Astrocyte (in vitro differentiated cells and primary cell): ENCODE measurements at regions not wholly inside any gene's neighbourhood (a gene's known extent, or its start where the extent isn't known, plus 50 kb on each side); places are given as distances from the start of the nearest gene placed in this dataset.

Experiments
- DNase-seq: peaks from one replicate; pipeline ENCODE4 v3.0.0-alpha.2; 2010; ENCODE audit warnings: low read depth
- FAIRE-seq: peaks from 2 replicates; lab custom pipeline; 2011; peaks lifted over from hg19 to GRCh38; lab: Jason Lieb, UNC
- H2AFZ ChIP-seq: 2 replicates; pipeline ENCODE4 v1.6.0; 2012; ENCODE audit warnings: low read depth, low read length, inconsistent platforms
- H3K27ac ChIP-seq: 2 replicates; pipeline ENCODE4 v1.5.1; 2011; ENCODE audit warnings: low read depth, low read length, inconsistent platforms
- H3K27me3 ChIP-seq: 2 replicates; pipeline ENCODE4 v1.6.0; 2011; ENCODE audit warnings: low read length, inconsistent platforms; ENCODE audit not compliant: insufficient read depth
- H3K36me3 ChIP-seq: 2 replicates; pipeline ENCODE4 v1.5.1; 2011; ENCODE audit warnings: low read length, inconsistent platforms; ENCODE audit not compliant: insufficient read depth
- H3K4me1 ChIP-seq: 2 replicates; pipeline ENCODE4 v1.5.1; 2011; ENCODE audit warnings: low read length, inconsistent platforms; ENCODE audit not compliant: insufficient read depth
- H3K4me2 ChIP-seq: 2 replicates; pipeline ENCODE4 v1.6.0; 2012; ENCODE audit warnings: low read length, inconsistent platforms
- H3K4me3 ChIP-seq: 2 replicates; pipeline ENCODE4 v1.5.1; 2011; ENCODE audit warnings: low read depth, mild to moderate bottlenecking, low read length, inconsistent platforms; ENCODE audit not compliant: insufficient read depth
- H3K79me2 ChIP-seq: 2 replicates; pipeline ENCODE4 v1.6.0; 2012; ENCODE audit warnings: mild to moderate bottlenecking, low read length, inconsistent platforms; ENCODE audit not compliant: insufficient read depth
- H3K9ac ChIP-seq: 2 replicates; pipeline ENCODE4 v1.6.0; 2012; ENCODE audit warnings: mild to moderate bottlenecking, low read length, inconsistent platforms
- H3K9me3 ChIP-seq: 2 replicates; pipeline ENCODE4 v1.5.1; 2012; ENCODE audit warnings: low read depth, mild to moderate bottlenecking, low read length, inconsistent platforms; ENCODE audit not compliant: insufficient read depth
- H4K20me1 ChIP-seq: 2 replicates; pipeline ENCODE4 v1.6.0; 2012; ENCODE audit warnings: low read length, inconsistent platforms; ENCODE audit not compliant: insufficient read depth
- H3K27ac Mint-ChIP-seq: one replicate; pipeline ENCODE4 v1.8.0; 2021; ENCODE audit warnings: mild to moderate bottlenecking, mixed read lengths; ENCODE audit not compliant: unreplicated experiment
- H3K27me3 Mint-ChIP-seq: one replicate; pipeline ENCODE4 v1.8.0; 2021; ENCODE audit warnings: low read depth, mixed read lengths; ENCODE audit not compliant: unreplicated experiment
- H3K36me3 Mint-ChIP-seq: one replicate; pipeline ENCODE4 v1.8.0; 2021; ENCODE audit warnings: low read depth, mixed read lengths; ENCODE audit not compliant: unreplicated experiment
- H3K4me1 Mint-ChIP-seq: one replicate; pipeline ENCODE4 v1.8.0; 2021; ENCODE audit warnings: low read depth, mixed read lengths; ENCODE audit not compliant: unreplicated experiment
- H3K4me3 Mint-ChIP-seq: one replicate; pipeline ENCODE4 v1.8.0; 2021; ENCODE audit warnings: mild to moderate bottlenecking, moderate library complexity, mixed read lengths; ENCODE audit not compliant: unreplicated experiment
- H3K9me3 Mint-ChIP-seq: one replicate; pipeline ENCODE4 v1.8.0; 2021; ENCODE audit warnings: mild to moderate bottlenecking, mixed read lengths; ENCODE audit not compliant: unreplicated experiment
- CTCF ChIP-seq: IDR thresholded peaks from 2 replicates; pipeline ENCODE4 v1.5.1; 2011; ENCODE audit warnings: low read depth, mild to moderate bottlenecking, inconsistent platforms, low read length, moderate library complexity; ENCODE audit not compliant: insufficient read depth
- EZH2 ChIP-seq: IDR thresholded peaks from 2 replicates; pipeline ENCODE4 v1.6.1; 2012; ENCODE audit warnings: mild to moderate bottlenecking, low read length, inconsistent platforms; ENCODE audit not compliant: insufficient read depth

GRCh38 chr7:130908345-130909160 is 174.5 kb upstream of the KLF14 start:
- no peaks in the 10 kb centered on the region for H3K9me3 Mint-ChIP-seq
- TF ChIP-seq EZH2 (no peak), CTCF (no peak)
- Histone ChIP-seq H3K9me3 (no peaks in the 10 kb centered on the region), H3K4me1 (peaks cover 48% of the 10 kb centered on the region), H3K79me2 (peaks cover 92% of the 10 kb centered on the region), H3K9ac (peak overlapping the region; percentile 97), H3K4me3 (peak overlapping the region; percentile 88), H3K36me3 (peaks cover 14% of the 10 kb centered on the region), H3K4me2 (peak overlapping the region; percentile 88), H2AFZ (no peak overlapping the region), H3K27me3 (no peaks in the 10 kb centered on the region), H4K20me1 (peaks cover 31% of the 10 kb centered on the region), H3K27ac (peak overlapping the region; percentile 99)
- peaks cover 18% of the 10 kb centered on the region for H3K36me3 Mint-ChIP-seq
- DNase-seq (no peak), FAIRE-seq (no peak)
- H3K4me3 Mint-ChIP-seq, result peak overlapping the region; percentile 97
- H3K27ac Mint-ChIP-seq, result peak overlapping the region; percentile 100
- peaks cover 68% of the 10 kb centered on the region for H3K4me1 Mint-ChIP-seq
- H3K27me3 Mint-ChIP-seq, result no peaks in the 10 kb centered on the region

- peak overlapping the region; percentile 88 for H3K4me3 ChIP-seq
- H3K36me3 ChIP-seq, result peaks cover 14% of the 10 kb centered on the region
- H3K4me1 Mint-ChIP-seq, result peaks cover 68% of the 10 kb centered on the region
- peak overlapping the region; percentile 100 for H3K27ac Mint-ChIP-seq
- H4K20me1 ChIP-seq, result peaks cover 31% of the 10 kb centered on the region
- peaks cover 89% of the 10 kb centered on the region for H3K79me2 ChIP-seq
- H3K9me3 Mint-ChIP-seq, result no peaks in the 10 kb centered on the region
- H3K4me3 Mint-ChIP-seq, result peak overlapping the region; percentile 97
- H3K27me3 Mint-ChIP-seq, result no peaks in the 10 kb centered on the region
- H2AFZ ChIP-seq, result no peak overlapping the region
- peak overlapping the region; percentile 88 for H3K4me2 ChIP-seq
- H3K36me3 Mint-ChIP-seq, result peaks cover 18% of the 10 kb centered on the region
- no peaks in the 10 kb centered on the region for H3K27me3 ChIP-seq
- TF ChIP-seq CTCF (no peak), EZH2 (no peak)
- H3K4me1 ChIP-seq, result peaks cover 49% of the 10 kb centered on the region
- peak overlapping the region; percentile 97 for H3K9ac ChIP-seq
- H3K9me3 ChIP-seq, result no peaks in the 10 kb centered on the region
- FAIRE-seq (no peak), DNase-seq (no peak)
- peak overlapping the region; percentile 99 for H3K27ac ChIP-seq
Measured at GRCh38 chr7:130909161-130909836, 175.3 kb upstream of the KLF14 start.
